Activated CD4-positive, alpha-beta T cell treated with anti-CD3 and anti-CD28 coated beads for 36 hours (primary cell): ENCODE measurements at regions not wholly inside any gene's neighbourhood (a gene's known extent, or its start where the extent isn't known, plus 50 kb on each side); places are given as distances from the start of the nearest gene placed in this dataset.
"Not testable (repeated sequence)": the region's sequence is repeated elsewhere in the genome, so short reads cannot be mapped to it uniquely, and the experiment has no call there.

ENCODE experiments used
- ATAC-seq: fragments of 200-7000 bp; cut with Tn5 transposase; one replicate; pipeline ENCODE4 v1.10.0; 2021; ENCODE audit warnings: mild to moderate bottlenecking, moderate library complexity
- CTCF ChIA-PET: fragments of 350-600 bp; sonication (Branson Sonifier 250); formaldehyde crosslinking; loops from one replicate; lab custom pipeline; 2021; ENCODE audit warnings: antibody characterized with exemption; lab: Charles Lee
- POLR2A ChIA-PET: fragments of 350-600 bp; sonication (Branson Sonifier 250); formaldehyde crosslinking; loops from one replicate; lab custom pipeline; 2021; ENCODE audit warnings: antibody characterized with exemption, inconsistent platforms; lab: Charles Lee
- DNase-seq: peaks from one replicate; pipeline ENCODE4 v3.0.0-alpha.2; 2020
- H3K27ac Mint-ChIP-seq: one replicate; pipeline ENCODE4 v1.8.0; 2021; ENCODE audit warnings: mixed read lengths
- H3K27me3 Mint-ChIP-seq: one replicate; pipeline ENCODE4 v1.8.0; 2021; ENCODE audit warnings: mixed read lengths
- H3K36me3 Mint-ChIP-seq: one replicate; pipeline ENCODE4 v1.8.0; 2021; ENCODE audit warnings: low read depth, mixed read lengths
- H3K4me1 Mint-ChIP-seq: one replicate; pipeline ENCODE4 v1.8.0; 2021; ENCODE audit warnings: mixed read lengths
- H3K4me3 Mint-ChIP-seq: one replicate; pipeline ENCODE4 v1.8.0; 2021; ENCODE audit warnings: mild to moderate bottlenecking, moderate library complexity, mixed read lengths
- H3K9me3 Mint-ChIP-seq: one replicate; pipeline ENCODE4 v1.8.0; 2021; ENCODE audit warnings: low read depth, mixed read lengths
- intact Hi-C, 2 experiments: fragments of 100-400 bp; cut with DNase I in 1 of 2; cut with micrococcal nuclease in 1 of 2; formaldehyde crosslinking; loops; one replicate each; pipeline versions ENCODE4 v1.14.2 to v1.15.1; 2022 to 2024; cut with DNase I, micrococcal nuclease

DNA sequence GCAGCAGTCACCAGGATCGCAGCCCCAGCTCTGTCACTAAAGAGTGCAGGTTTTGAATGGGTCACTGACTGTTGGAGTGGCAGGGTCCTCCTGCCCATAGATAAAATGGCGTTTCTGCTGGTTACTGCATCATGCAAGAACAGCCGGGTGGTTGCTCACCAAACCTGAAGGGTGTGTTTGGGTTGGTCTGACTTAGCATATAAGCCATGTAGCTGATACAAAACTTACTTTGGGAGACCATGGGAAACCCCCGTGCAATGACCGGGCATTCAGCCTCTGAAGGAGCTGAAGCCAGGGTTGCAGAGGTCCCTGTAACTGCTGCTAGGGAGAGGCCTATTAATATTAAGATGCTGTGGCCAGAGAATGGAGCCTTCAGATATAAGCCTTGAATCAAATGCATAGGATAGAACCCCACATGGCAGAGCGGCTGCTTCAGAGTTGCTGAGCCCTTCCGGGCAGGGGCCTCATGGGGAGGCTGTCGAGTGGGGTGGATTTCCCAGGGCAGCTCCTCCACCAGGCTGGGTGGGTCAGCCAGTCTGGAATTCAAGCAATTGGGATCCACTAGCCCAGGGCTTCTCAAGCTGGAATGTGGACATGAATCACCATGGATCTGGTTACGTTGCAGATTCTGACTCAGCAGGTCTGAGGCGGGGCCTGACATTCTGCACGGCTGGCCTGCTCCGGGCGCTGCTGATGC, 70.9 kb upstream of the CTBP2 start:
- intact Hi-C loops, result no loop called here
- CTCF ChIA-PET, result no interaction called here
- no peaks in the 10 kb centered on the region for H3K36me3 Mint-ChIP-seq
- H3K27ac Mint-ChIP-seq, result no peak overlapping the region
- H3K4me3 Mint-ChIP-seq, result no peak overlapping the region
- POLR2A ChIA-PET, result no interaction called here
- no peaks in the 10 kb centered on the region for H3K9me3 Mint-ChIP-seq
- no peak for ATAC-seq
- no peaks in the 10 kb centered on the region for H3K4me1 Mint-ChIP-seq
- H3K27me3 Mint-ChIP-seq, result peaks cover 11% of the 10 kb centered on the region
- no peak for DNase-seq

- H3K4me1 Mint-ChIP-seq, result no peaks in the 10 kb centered on the region
- H3K27me3 Mint-ChIP-seq, result peaks cover 6% of the 10 kb centered on the region
- no peaks in the 10 kb centered on the region for H3K36me3 Mint-ChIP-seq
- POLR2A ChIA-PET, result no interaction called here
- intact Hi-C loops, result no loop called here
- H3K27ac Mint-ChIP-seq, result no peak overlapping the region
- CTCF ChIA-PET, result no interaction called here
- H3K4me3 Mint-ChIP-seq, result no peak overlapping the region
- no peaks in the 10 kb centered on the region for H3K9me3 Mint-ChIP-seq
- DNase-seq (no peak), ATAC-seq (no peak)
These were observed 69.9 kb upstream of the CTBP2 start for GRCh38 chr10:125230251-125230650.

DNA sequence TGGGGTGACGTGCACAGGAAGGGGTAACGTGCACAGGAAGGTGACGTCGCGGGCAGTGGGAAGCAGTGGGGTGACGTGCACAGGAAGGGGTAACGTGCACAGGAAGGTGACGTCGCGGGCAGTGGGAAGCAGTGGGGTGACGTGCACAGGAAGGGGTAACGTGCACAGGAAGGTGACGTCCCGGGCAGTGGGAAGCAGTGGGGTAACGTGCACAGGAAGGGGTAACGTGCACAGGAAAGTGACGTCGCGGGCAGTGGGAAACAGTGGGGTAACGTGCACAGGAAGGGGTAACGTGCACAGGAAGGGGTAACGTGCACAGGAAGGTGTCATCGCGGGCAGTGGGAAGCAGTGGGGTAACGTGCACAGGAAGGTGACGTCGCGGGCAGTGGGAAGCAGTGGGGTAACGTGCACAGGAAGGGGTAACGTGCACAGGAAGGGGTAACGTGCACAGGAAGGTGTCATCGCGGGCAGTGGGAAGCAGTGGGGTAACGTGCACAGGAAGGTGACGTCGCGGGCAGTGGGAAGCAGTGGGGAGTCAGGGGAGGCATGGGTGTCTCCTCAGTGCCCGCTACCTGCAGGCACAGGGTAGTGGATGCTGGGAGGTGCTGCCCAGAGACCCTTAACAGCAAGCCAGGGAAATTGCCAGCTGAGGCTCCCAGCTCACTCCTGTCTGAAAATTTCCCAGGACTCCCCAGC, 68.0 kb upstream of the CTBP2 start:
- DNase-seq, H3K4me3 Mint-ChIP-seq, H3K36me3 Mint-ChIP-seq, H3K27ac Mint-ChIP-seq, H3K9me3 Mint-ChIP-seq, ATAC-seq, POLR2A ChIA-PET, H3K27me3 Mint-ChIP-seq, intact Hi-C loops, H3K4me1 Mint-ChIP-seq, CTCF ChIA-PET: not testable (repeated sequence)

DNA sequence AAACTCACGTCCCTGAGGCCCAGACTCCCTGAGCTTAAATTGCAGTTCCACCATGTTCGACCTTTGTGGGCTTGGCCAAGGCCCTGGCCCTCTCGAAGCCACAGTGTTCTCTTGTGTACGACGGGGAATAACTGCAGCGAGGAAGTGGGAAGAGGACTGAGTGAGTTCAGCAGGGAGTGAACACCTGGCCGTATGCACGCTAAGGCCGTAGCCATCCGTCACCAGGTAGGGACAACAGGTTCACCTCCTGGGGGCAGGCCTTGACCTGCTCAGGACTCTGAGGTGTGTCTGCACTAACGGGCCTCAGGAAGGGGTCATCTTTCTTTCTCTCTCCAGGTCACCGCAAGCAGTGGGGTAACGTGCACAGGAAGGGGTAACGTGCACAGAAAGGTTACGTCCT, 67.2 kb upstream of the CTBP2 start:
- Mint-ChIP-seq H3K9me3 (no peaks in the 10 kb centered on the region), H3K4me1 (no peaks in the 10 kb centered on the region), H3K27me3 (peaks cover 6% of the 10 kb centered on the region), H3K27ac (no peak overlapping the region), H3K36me3 (no peaks in the 10 kb centered on the region), H3K4me3 (no peak overlapping the region)
- intact Hi-C loops, result no loop called here
- DNase-seq (no peak), ATAC-seq (no peak)
- POLR2A ChIA-PET, result no interaction called here
- CTCF ChIA-PET, result no interaction called here

DNA sequence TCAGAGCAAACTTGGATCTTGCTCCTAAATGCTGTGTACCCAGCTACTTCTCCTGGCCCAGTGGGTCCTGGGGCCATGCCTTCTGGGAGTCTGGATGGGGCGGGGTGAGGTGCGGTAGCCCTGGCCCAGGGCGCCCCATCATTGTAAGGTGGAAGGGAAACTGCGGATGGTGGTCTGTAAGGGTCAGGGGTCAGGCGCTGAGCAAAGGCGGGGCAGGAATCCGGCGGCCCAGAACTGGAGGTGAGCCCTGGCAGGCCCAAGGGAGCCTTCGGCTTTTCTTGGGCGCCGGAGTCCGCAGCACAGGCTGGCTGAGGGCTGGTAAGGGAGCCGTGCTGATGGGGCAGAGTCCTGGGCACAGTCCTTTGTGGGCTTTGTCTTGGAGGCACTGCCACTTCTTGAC, 66.5 kb upstream of the CTBP2 start:
- POLR2A ChIA-PET, result no interaction called here

DNA sequence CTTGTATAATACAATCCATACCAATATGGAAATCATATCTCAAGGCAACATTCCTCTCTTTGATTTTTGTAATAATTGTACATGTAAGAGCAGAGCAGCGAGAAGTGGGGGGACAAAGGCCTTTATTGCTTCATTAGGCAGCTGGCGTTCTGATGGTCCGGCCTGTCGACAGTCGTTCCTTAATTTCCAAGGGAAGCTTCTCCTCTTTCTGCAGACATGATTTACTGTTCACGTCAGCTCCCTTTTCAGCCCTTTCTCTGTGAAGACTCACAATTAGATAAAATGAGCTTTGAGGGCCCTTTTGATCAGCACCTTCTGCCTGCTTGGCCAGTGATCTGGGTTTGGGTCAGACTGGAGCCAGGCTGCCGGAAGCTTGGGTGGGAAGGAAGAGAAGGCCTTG, 65.6 kb upstream of the CTBP2 start:
- ATAC-seq (no peak), DNase-seq (no peak)
- Mint-ChIP-seq H3K9me3 (no peaks in the 10 kb centered on the region), H3K27me3 (peaks cover 2% of the 10 kb centered on the region), H3K4me1 (no peaks in the 10 kb centered on the region), H3K27ac (no peak overlapping the region), H3K4me3 (no peak overlapping the region), H3K36me3 (no peaks in the 10 kb centered on the region)
- intact Hi-C loops, result no loop called here
- CTCF ChIA-PET, result no interaction called here
- POLR2A ChIA-PET, result interaction anchor here (0.6 kb wide), 1 partner anchor 169 kb away, joined by 11 read pairs; no protein-coding TSS in a partner anchor

More for the DNA sequence above, 66.5 kb upstream of the CTBP2 start:
- CTCF ChIA-PET, result no interaction called here
- Mint-ChIP-seq H3K4me3 (no peak overlapping the region), H3K36me3 (no peaks in the 10 kb centered on the region), H3K27me3 (peaks cover 3% of the 10 kb centered on the region), H3K4me1 (no peaks in the 10 kb centered on the region), H3K27ac (no peak overlapping the region), H3K9me3 (no peaks in the 10 kb centered on the region)
- intact Hi-C loops, result no loop called here
- no peak for ATAC-seq
- DNase-seq, result no peak

- DNase-seq (no peak), ATAC-seq (no peak)
- POLR2A ChIA-PET, result no interaction called here
- H3K27ac Mint-ChIP-seq, result no peak overlapping the region
- H3K36me3 Mint-ChIP-seq, result no peaks in the 10 kb centered on the region
- peaks cover 2% of the 10 kb centered on the region for H3K27me3 Mint-ChIP-seq
- no peak overlapping the region for H3K4me3 Mint-ChIP-seq
- H3K4me1 Mint-ChIP-seq, result no peaks in the 10 kb centered on the region
- no peaks in the 10 kb centered on the region for H3K9me3 Mint-ChIP-seq
- CTCF ChIA-PET, result interaction anchor here (0.7 kb wide), 1 partner anchor 141 kb away, joined by 3 read pairs; no protein-coding TSS in a partner anchor
- intact Hi-C loops, result no loop called here
These were observed 64.7 kb upstream of the CTBP2 start for GRCh38 chr10:125225051-125225450.

DNA sequence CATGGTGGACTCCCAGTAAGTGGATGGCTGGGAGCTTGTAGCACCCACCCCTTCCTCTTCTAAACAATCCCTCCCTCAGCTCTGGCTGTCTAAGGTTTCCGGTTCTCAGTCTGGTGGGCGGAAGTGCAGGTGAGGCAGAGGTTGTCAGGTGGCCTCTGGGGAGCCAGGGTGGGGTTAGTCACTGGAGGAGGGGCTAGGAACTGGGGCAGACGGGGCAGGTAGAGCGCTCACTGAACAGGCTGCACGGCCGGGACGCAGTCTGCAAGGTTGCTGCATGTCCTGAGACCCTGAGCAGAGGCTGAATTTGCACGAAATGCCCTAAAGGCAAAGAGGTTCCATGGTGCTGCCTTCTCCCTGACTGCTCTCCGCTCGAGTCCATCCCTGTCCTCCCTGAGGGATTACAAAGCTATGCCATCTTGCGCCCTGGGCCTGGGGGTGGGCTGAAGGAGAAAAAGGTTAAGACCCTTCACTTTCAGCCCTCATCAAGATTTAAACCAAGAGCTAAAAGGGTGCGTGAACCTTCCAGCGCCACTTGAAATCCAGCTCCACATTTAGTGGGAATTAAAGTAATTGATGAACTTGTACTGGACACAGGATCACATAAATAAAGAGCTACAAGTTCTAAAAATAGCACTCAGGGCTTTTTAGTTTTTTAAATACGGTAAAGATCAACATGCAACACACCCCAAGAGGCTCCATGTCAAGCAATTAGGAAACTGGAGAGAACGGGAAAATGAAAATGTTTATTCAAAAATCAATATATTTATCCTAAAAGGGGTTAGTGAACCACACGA, 62.3 kb upstream of the CTBP2 start:
- no peak for DNase-seq
- no peaks in the 10 kb centered on the region for H3K36me3 Mint-ChIP-seq
- peaks cover 2% of the 10 kb centered on the region for H3K27me3 Mint-ChIP-seq
- no peak overlapping the region for H3K4me3 Mint-ChIP-seq
- H3K4me1 Mint-ChIP-seq, result no peaks in the 10 kb centered on the region
- H3K27ac Mint-ChIP-seq, result no peak overlapping the region
- no peaks in the 10 kb centered on the region for H3K9me3 Mint-ChIP-seq
- ATAC-seq, result no peak
- intact Hi-C loops, result no loop called here
- POLR2A ChIA-PET, result no interaction called here
- CTCF ChIA-PET, result interaction anchor here (0.6 kb wide), 1 partner anchor 18 kb away, joined by 3 read pairs; no protein-coding TSS in a partner anchor

DNA sequence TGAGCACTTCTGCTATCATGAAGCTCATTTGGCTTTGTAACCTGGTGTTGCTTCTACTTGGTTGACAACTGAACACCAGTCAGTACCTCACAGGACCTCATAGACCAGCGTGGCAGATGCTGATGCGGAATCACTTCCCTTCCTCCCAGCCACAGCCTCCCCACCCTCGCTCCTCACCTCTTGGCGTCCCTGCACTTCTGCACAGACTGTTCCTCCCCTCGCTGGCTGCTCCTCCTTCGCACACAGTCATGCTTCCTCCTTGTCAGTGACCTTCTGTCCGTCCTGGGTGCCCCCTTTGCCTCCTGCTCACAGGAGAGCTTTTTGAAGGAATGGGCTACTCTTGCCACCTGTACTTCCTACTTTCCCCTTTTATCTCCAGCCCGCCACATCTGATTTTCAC, 61.4 kb upstream of the CTBP2 start:
- intact Hi-C loops, result no loop called here
- CTCF ChIA-PET, result no interaction called here
- H3K27ac Mint-ChIP-seq, result no peak overlapping the region

GRCh38 chr10:125219776-125220175, 59.4 kb upstream of the CTBP2 start:
- intact Hi-C loops, result no loop called here

More for the DNA sequence above, 61.4 kb upstream of the CTBP2 start:
- POLR2A ChIA-PET, result no interaction called here
- ATAC-seq (no peak), DNase-seq (no peak)
- Mint-ChIP-seq H3K4me1 (no peaks in the 10 kb centered on the region), H3K9me3 (no peaks in the 10 kb centered on the region), H3K36me3 (no peaks in the 10 kb centered on the region), H3K27me3 (peaks cover 2% of the 10 kb centered on the region), H3K4me3 (no peak overlapping the region)

DNA sequence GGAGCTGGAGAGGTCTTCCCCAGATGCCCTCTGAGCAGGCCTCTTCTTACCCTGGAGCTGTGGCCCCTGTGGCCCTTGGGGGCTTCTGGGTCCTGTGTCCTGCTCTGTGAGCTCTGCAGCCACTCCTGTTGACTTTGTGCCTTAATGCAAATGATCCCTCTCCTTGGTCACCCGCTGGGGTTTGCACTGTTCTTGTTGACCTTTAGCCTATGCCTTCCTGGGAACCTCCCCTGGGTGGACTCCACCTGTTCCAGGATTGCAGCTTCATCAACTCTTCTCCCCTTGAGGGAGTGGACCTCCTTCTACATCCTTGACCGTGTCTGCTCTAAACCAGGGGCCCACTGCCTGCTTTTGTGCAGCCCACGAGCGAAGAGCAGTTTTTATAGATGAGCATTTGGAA, 58.6 kb upstream of the CTBP2 start:
- Mint-ChIP-seq H3K36me3 (no peaks in the 10 kb centered on the region), H3K9me3 (no peaks in the 10 kb centered on the region)

More at GRCh38 chr10:125219776-125220175, 59.4 kb upstream of the CTBP2 start:
- Mint-ChIP-seq H3K4me3 (no peak overlapping the region), H3K27ac (no peak overlapping the region), H3K4me1 (no peaks in the 10 kb centered on the region), H3K9me3 (no peaks in the 10 kb centered on the region), H3K36me3 (no peaks in the 10 kb centered on the region), H3K27me3 (peaks cover 2% of the 10 kb centered on the region)
- ChIA-PET CTCF (no interaction called here), POLR2A (no interaction called here)
- ATAC-seq (no peak), DNase-seq (no peak)

More for the DNA sequence above, 58.6 kb upstream of the CTBP2 start:
- H3K27me3 Mint-ChIP-seq, result peaks cover 2% of the 10 kb centered on the region
- DNase-seq (no peak), ATAC-seq (no peak)
- intact Hi-C loops, result no loop called here
- H3K4me1 Mint-ChIP-seq, result no peaks in the 10 kb centered on the region
- ChIA-PET CTCF (no interaction called here), POLR2A (no interaction called here)
- H3K27ac Mint-ChIP-seq, result no peak overlapping the region
- no peak overlapping the region for H3K4me3 Mint-ChIP-seq
